DND-41 (cell line): ENCODE measurements at regions not wholly inside any gene's neighbourhood (a gene's known extent, or its start where the extent isn't known, plus 50 kb on each side); places are given as distances from the start of the nearest gene placed in this dataset.
A peak's percentile ranks its signal among the peaks of the same experiment; 100 is the strongest.

Experiments
- ATAC-seq: fragments of 200-7000 bp; cut with Tn5 transposase; 3 replicates; pipeline ENCODE4 v1.9.1; 2021; ENCODE audit warnings: low read depth; ENCODE audit not compliant: insufficient read depth
- DNase-seq: peaks from one replicate; pipeline ENCODE4 v3.0.0-alpha.2; 2020
- H2AFZ ChIP-seq: 2 replicates; pipeline ENCODE4 v1.6.0; 2012; ENCODE audit warnings: low read depth, low read length
- H3K27ac ChIP-seq: 2 replicates; pipeline ENCODE4 v1.5.1; 2012; ENCODE audit warnings: low read length, inconsistent platforms
- H3K27me3 ChIP-seq: fragments of 200-600 bp; sonication (generic); 2 replicates; pipeline ENCODE4 v1.6.0; 2012; ENCODE audit warnings: low read length, mild to moderate bottlenecking, inconsistent platforms; ENCODE audit not compliant: insufficient read depth, poor library complexity
- H3K36me3 ChIP-seq: 2 replicates; pipeline ENCODE4 v1.5.1; 2012; ENCODE audit warnings: low read length, inconsistent platforms; ENCODE audit not compliant: insufficient read depth
- H3K4me1 ChIP-seq: 2 replicates; pipeline ENCODE4 v1.5.1; 2012; ENCODE audit warnings: mild to moderate bottlenecking, low read length; ENCODE audit not compliant: insufficient read depth
- H3K4me2 ChIP-seq: 2 replicates; pipeline ENCODE4 v1.6.0; 2012; ENCODE audit warnings: mild to moderate bottlenecking, moderate library complexity, low read length, inconsistent platforms; ENCODE audit not compliant: insufficient read depth
- H3K4me3 ChIP-seq, 2 experiments: fragments of 200-600 bp in 1 of 2; shearing (Covaris generic) in 1 of 2; 2 replicates each; pipeline ENCODE4 v1.5.1; 2012 to 2016; ENCODE audit warnings: inconsistent platforms in 2 of 2, low read length in 2 of 2, mild to moderate bottlenecking in 2 of 2, low read depth in 1 of 2, moderate library complexity in 1 of 2
- H3K79me2 ChIP-seq: 2 replicates; pipeline ENCODE4 v1.6.0; 2012; ENCODE audit warnings: low read length, inconsistent platforms; ENCODE audit not compliant: insufficient read depth
- H3K9ac ChIP-seq: 2 replicates; pipeline ENCODE4 v1.6.0; 2012; ENCODE audit warnings: low read depth, mild to moderate bottlenecking, inconsistent platforms, low read length, moderate library complexity
- H3K9me3 ChIP-seq: 2 replicates; pipeline ENCODE4 v1.5.1; 2012; ENCODE audit warnings: low read length, moderate library complexity, mild to moderate bottlenecking, inconsistent platforms; ENCODE audit not compliant: insufficient read depth, severe bottlenecking
- H4K20me1 ChIP-seq: 2 replicates; pipeline ENCODE4 v1.6.0; 2012; ENCODE audit warnings: low read length; ENCODE audit not compliant: insufficient read depth
- EZH2 ChIP-seq: IDR thresholded peaks from 3 replicates; pipeline ENCODE4 v1.6.1; 2012; ENCODE audit warnings: borderline replicate concordance, low read depth, mild to moderate bottlenecking, moderate library complexity, low read length, inconsistent platforms; ENCODE audit not compliant: severe bottlenecking
- TF ChIP-seq, protein P1 (sequence below): IDR thresholded peaks from 2 replicates; pipeline ENCODE4 v1.5.1; 2012; ENCODE audit warnings: borderline replicate concordance, low read length, moderate library complexity, mild to moderate bottlenecking; ENCODE audit not compliant: poor library complexity, severe bottlenecking; ENCODE audit errors: extremely low read depth

DNA sequence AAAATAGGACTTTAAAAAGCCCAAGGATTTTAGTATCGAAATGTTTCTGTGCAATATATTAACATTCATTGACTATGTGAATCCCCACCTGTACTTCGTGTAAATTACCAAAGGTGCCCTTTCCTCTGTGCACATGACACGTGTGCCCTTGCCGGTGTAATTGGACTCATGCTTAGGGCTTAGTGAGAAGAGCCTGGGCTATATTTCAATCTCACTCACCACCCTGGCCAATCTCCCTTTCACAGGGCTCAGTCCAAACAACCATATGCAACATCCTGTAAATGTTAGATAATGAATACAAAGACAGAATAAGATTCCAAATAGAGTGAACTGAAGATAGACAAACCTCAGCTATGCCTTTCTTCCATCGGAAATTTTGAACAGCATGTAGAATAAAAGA lies 564.3 kb downstream of the USP25 start:
- Histone ChIP-seq H3K27ac (no peak overlapping the region), H3K36me3 (no peaks in the 10 kb centered on the region), H3K79me2 (no peaks in the 10 kb centered on the region), H3K4me1 (no peaks in the 10 kb centered on the region), H3K4me3 (no peak overlapping the region), H3K9ac (no peak overlapping the region), H4K20me1 (no peaks in the 10 kb centered on the region), H3K9me3 (no peaks in the 10 kb centered on the region), H2AFZ (no peak overlapping the region), H3K27me3 (no peaks in the 10 kb centered on the region), H3K4me2 (no peak overlapping the region)
- DNase-seq (no peak), ATAC-seq (no peak)
- TF ChIP-seq, protein P1, sequence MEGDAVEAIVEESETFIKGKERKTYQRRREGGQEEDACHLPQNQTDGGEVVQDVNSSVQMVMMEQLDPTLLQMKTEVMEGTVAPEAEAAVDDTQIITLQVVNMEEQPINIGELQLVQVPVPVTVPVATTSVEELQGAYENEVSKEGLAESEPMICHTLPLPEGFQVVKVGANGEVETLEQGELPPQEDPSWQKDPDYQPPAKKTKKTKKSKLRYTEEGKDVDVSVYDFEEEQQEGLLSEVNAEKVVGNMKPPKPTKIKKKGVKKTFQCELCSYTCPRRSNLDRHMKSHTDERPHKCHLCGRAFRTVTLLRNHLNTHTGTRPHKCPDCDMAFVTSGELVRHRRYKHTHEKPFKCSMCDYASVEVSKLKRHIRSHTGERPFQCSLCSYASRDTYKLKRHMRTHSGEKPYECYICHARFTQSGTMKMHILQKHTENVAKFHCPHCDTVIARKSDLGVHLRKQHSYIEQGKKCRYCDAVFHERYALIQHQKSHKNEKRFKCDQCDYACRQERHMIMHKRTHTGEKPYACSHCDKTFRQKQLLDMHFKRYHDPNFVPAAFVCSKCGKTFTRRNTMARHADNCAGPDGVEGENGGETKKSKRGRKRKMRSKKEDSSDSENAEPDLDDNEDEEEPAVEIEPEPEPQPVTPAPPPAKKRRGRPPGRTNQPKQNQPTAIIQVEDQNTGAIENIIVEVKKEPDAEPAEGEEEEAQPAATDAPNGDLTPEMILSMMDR = no peak
- no peak for TF ChIP-seq EZH2

DNA sequence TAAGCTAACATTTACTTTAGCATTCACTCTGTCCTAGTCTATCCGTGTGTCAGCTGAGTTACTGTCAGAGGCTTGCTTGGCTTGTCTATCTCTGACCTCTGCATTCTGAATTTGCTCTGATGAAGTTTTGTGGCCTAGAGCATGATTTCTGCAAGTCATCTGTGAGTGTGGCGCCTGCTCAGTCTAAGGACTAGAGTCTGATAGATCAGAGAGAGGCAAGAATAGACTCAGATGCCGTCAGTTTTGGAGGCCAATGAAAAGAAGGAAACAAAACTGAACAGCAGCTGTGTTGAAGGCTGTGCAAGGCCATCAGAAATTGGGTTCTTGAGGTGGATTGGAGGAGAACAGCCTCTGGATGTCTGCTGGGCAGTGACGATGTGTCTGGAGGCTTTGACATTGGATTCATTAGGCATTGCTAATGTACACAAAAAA lies 573.1 kb downstream of the USP25 start:
- Histone ChIP-seq H3K9me3 (no peaks in the 10 kb centered on the region), H3K36me3 (no peaks in the 10 kb centered on the region), H3K27ac (no peak overlapping the region), H3K27me3 (no peaks in the 10 kb centered on the region), H3K4me1 (peaks cover 6% of the 10 kb centered on the region; the same call in 1 of the 2 replicates), H3K4me3 (no peak overlapping the region), H2AFZ (no peak overlapping the region), H3K9ac (no peak overlapping the region), H3K79me2 (no peaks in the 10 kb centered on the region), H3K4me2 (no peak overlapping the region), H4K20me1 (no peaks in the 10 kb centered on the region)
- ATAC-seq (peak; percentile 57; the same call in 2 of the 3 replicates), DNase-seq (no peak)
- no peak for TF ChIP-seq EZH2
- TF ChIP-seq, protein P1 = no peak

DNA sequence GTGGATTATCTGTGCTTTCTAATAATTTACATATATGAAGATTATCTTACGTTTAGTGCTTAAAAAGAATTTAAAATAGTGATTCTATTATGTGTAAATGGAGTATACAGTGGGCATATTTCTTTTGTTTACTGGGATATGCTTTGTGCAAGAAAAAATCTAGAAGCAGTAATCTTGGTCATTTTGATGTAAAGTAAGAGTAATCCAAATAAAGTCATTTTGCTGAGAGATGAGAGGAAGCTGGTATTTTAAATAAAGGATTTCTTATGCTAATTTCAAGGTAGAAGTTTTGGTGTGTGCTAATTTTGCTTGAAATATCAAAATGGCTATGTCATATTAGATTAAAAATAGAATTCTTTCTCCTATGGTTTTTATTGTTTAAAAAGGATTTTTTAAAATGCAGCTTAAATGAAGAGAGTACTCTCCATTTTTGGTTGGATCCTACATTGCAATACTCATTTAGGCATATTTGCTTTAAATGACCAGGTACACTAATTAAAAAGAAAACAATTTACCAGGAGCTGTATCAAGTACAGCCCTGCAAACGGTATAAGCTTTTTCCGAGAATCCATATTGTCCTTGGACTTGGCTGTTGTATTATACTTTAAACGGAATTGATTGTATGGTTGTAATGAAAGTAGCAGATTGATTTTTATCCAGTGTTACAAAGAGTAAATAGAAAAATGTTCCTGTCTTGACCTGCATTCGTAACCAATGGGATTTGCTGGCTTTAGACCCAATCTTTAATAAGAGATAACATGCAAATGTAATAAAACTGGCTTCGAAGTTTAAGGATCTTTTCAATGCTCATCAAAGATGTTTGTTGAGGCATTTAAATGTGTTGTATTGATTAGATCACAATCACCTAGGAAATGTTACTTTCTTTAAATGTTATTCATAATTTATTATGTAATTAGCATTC lies 574.7 kb downstream of the USP25 start:
- TF ChIP-seq, protein P1 = no peak
- no peak for TF ChIP-seq EZH2
- H2AFZ ChIP-seq = no peak overlapping the region
- ATAC-seq = no peak
- no peak overlapping the region for H3K4me3 ChIP-seq
- H3K79me2 ChIP-seq = no peaks in the 10 kb centered on the region
- no peak overlapping the region for H3K9ac ChIP-seq
- no peak overlapping the region for H3K4me2 ChIP-seq
- no peaks in the 10 kb centered on the region for H3K36me3 ChIP-seq
- no peaks in the 10 kb centered on the region for H3K9me3 ChIP-seq
- no peaks in the 10 kb centered on the region for H3K27me3 ChIP-seq
- no peaks in the 10 kb centered on the region for H4K20me1 ChIP-seq
- no peak for DNase-seq
- H3K27ac ChIP-seq = no peak overlapping the region
- peaks cover 22% of the 10 kb centered on the region for H3K4me1 ChIP-seq
